H1 (cell line): ENCODE measurements at regions not wholly inside any gene's neighbourhood (a gene's known extent, or its start where the extent isn't known, plus 50 kb on each side); places are given as distances from the start of the nearest gene placed in this dataset.

ENCODE experiments used
- CTCF ChIA-PET: fragments of 300-600 bp; sonication (Branson Sonifier 250); formaldehyde crosslinking; loops from one replicate; lab custom pipeline; 2021; ENCODE audit not compliant: partially characterized antibody; lab: Charles Lee
- POLR2A ChIA-PET: fragments of 300-600 bp; sonication (Branson Sonifier 250); formaldehyde crosslinking; loops from one replicate; lab custom pipeline; 2021; ENCODE audit warnings: inconsistent platforms; ENCODE audit not compliant: partially characterized antibody; lab: Charles Lee
- DNase-seq, 2 experiments: peaks; one replicate each; pipeline versions ENCODE4 v3.0.0 to v3.0.0-alpha.2; 2010 to 2022; ENCODE audit warnings: low spot score in 2 of 2, low read depth in 1 of 2, mixed read lengths in 1 of 2
- FAIRE-seq: peaks from 2 replicates; lab custom pipeline; 2011; peaks lifted over from hg19 to GRCh38; lab: Jason Lieb, UNC
- H2AFZ ChIP-seq: 2 replicates; pipeline ENCODE4 v1.8.1; 2012; ENCODE audit warnings: low read length, inconsistent platforms
- H2AK5ac ChIP-seq: 2 replicates; pipeline ENCODE4 v1.6.1; 2013; ENCODE audit warnings: low read depth, low read length
- H2BK120ac ChIP-seq: replicated peaks from 2 replicates; pipeline ENCODE3; 2013; ENCODE audit warnings: low read depth, low read length, inconsistent platforms
- H2BK12ac ChIP-seq: 2 replicates; pipeline ENCODE4 v1.6.1; 2013; ENCODE audit warnings: low read depth, low read length
- H2BK15ac ChIP-seq: 2 replicates; pipeline ENCODE4 v1.6.1; 2013; ENCODE audit warnings: low read length
- H2BK20ac ChIP-seq: 2 replicates; pipeline ENCODE4 v1.6.1; 2013; ENCODE audit warnings: low read length
- H2BK5ac ChIP-seq: 2 replicates; pipeline ENCODE4 v1.6.1; 2013; ENCODE audit warnings: low read depth, low read length
- H3K14ac ChIP-seq: 2 replicates; pipeline ENCODE4 v1.6.1; 2013; ENCODE audit warnings: inconsistent platforms; ENCODE audit not compliant: insufficient read length
- H3K18ac ChIP-seq: 2 replicates; pipeline ENCODE4 v1.6.1; 2013; ENCODE audit warnings: low read length; ENCODE audit errors: extremely low read depth
- H3K23ac ChIP-seq: 2 replicates; pipeline ENCODE4 v1.6.1; 2013; ENCODE audit warnings: inconsistent platforms; ENCODE audit not compliant: insufficient read length
- H3K23me2 ChIP-seq: 2 replicates; pipeline ENCODE4 v1.6.1; 2013; ENCODE audit warnings: low read depth, low read length
- H3K27ac ChIP-seq: 2 replicates; pipeline ENCODE4 v1.6.1; 2011; ENCODE audit warnings: low read depth, low read length, inconsistent platforms
- H3K27me3 ChIP-seq, 4 experiments: replicated peaks in 1 of 4; 1 replicate in 1 of 4; 2 replicates in 3 of 4; pipeline versions ENCODE4 v1.6.1 to v1.8.1; 2011 to 2013; ENCODE audit warnings: low read length in 3 of 4, mild to moderate bottlenecking in 3 of 4, inconsistent platforms in 2 of 4, mixed read lengths in 2 of 4, moderate library complexity in 1 of 4; ENCODE audit not compliant: control insufficient read depth in 3 of 4, insufficient read depth in 3 of 4; ENCODE audit errors: extremely low read depth in 1 of 4
- H3K36me3 ChIP-seq, 4 experiments: 2 replicates each; pipeline versions ENCODE4 v1.6.1 to v1.8.1; 2011 to 2013; ENCODE audit warnings: mild to moderate bottlenecking in 4 of 4, low read length in 3 of 4, moderate library complexity in 2 of 4, control low read depth in 1 of 4, inconsistent platforms in 1 of 4; ENCODE audit not compliant: insufficient read depth in 4 of 4, control insufficient read depth in 2 of 4
- H3K4ac ChIP-seq: replicated peaks from 2 replicates; pipeline ENCODE3; 2013; ENCODE audit warnings: low read length, low read depth, mixed read lengths, inconsistent platforms; ENCODE audit not compliant: insufficient read length
- H3K4me1 ChIP-seq, 4 experiments: replicated peaks in 1 of 4; 1 replicate in 1 of 4; 2 replicates in 3 of 4; pipeline versions ENCODE4 v1.6.1 to v1.8.1; 2011 to 2013; ENCODE audit warnings: low read length in 3 of 4, inconsistent platforms in 2 of 4, mixed read lengths in 1 of 4; ENCODE audit not compliant: insufficient read depth in 4 of 4, control insufficient read depth in 3 of 4
- H3K4me2 ChIP-seq, 2 experiments: 2 replicates each; pipeline versions ENCODE4 v1.6.1 to v1.8.1; 2011 to 2013; ENCODE audit warnings: low read depth in 2 of 2, low read length in 2 of 2, control low read depth in 1 of 2, inconsistent platforms in 1 of 2, mild to moderate bottlenecking in 1 of 2; ENCODE audit not compliant: insufficient read depth in 1 of 2
- H3K4me3 ChIP-seq, 4 experiments: fragments of 200-600, 300-600 bp in 1 of 4; sonication (generic), shearing (Covaris generic), sonication (Bioruptor Twin) in 1 of 4; 2 replicates each; pipeline versions ENCODE4 v1.5.1 to v1.8.1; 2011 to 2016; ENCODE audit warnings: low read length in 4 of 4, low read depth in 3 of 4, control low read depth in 2 of 4, inconsistent platforms in 2 of 4, mild to moderate bottlenecking in 2 of 4, mixed read lengths in 1 of 4, moderate library complexity in 1 of 4; ENCODE audit not compliant: insufficient read depth in 2 of 4; ENCODE audit errors: extremely low read depth in 1 of 4
- H3K56ac ChIP-seq: replicated peaks from 2 replicates; pipeline ENCODE3; 2013; ENCODE audit warnings: low read depth, mild to moderate bottlenecking, mixed read lengths, low read length, inconsistent platforms; ENCODE audit not compliant: insufficient read length
- H3K79me1 ChIP-seq: 2 replicates; pipeline ENCODE4 v1.6.1; 2013; ENCODE audit warnings: low read depth, low read length, control low read depth
- H3K79me2 ChIP-seq, 2 experiments: 2 replicates each; pipeline versions ENCODE4 v1.6.1 to v1.8.1; 2012 to 2013; ENCODE audit warnings: low read length in 2 of 2, mild to moderate bottlenecking in 2 of 2, inconsistent platforms in 1 of 2; ENCODE audit not compliant: insufficient read depth in 2 of 2, control insufficient read depth in 1 of 2
- H3K9ac ChIP-seq, 4 experiments: replicated peaks in 1 of 4; 1 replicate in 1 of 4; 2 replicates in 3 of 4; pipeline versions ENCODE4 v1.6.1 to v1.8.1; 2011 to 2013; ENCODE audit warnings: low read depth in 3 of 4, low read length in 3 of 4, control low read depth in 2 of 4, mild to moderate bottlenecking in 2 of 4, moderate library complexity in 2 of 4, inconsistent platforms in 1 of 4; ENCODE audit errors: extremely low read depth in 1 of 4
- H3K9me3 ChIP-seq, 2 experiments: 2 replicates each; pipeline versions ENCODE4 v1.6.1 to v1.8.1; 2012 to 2013; ENCODE audit warnings: mild to moderate bottlenecking in 2 of 2, moderate library complexity in 2 of 2, control low read depth in 1 of 2, inconsistent platforms in 1 of 2, low read depth in 1 of 2, low read length in 1 of 2, mixed read lengths in 1 of 2; ENCODE audit not compliant: insufficient read depth in 2 of 2
- H4K20me1 ChIP-seq, 2 experiments: replicated peaks in 1 of 2; 2 replicates each; pipeline versions ENCODE3 to v1.8.1; 2011 to 2013; ENCODE audit warnings: inconsistent platforms in 2 of 2, low read length in 2 of 2, mild to moderate bottlenecking in 1 of 2; ENCODE audit not compliant: insufficient read depth in 2 of 2, control insufficient read depth in 1 of 2
- H4K5ac ChIP-seq: 2 replicates; pipeline ENCODE4 v1.6.1; 2013; ENCODE audit warnings: low read length, low read depth, mixed read lengths, inconsistent platforms; ENCODE audit not compliant: insufficient read length
- H4K8ac ChIP-seq: 2 replicates; pipeline ENCODE4 v1.8.0; 2013; ENCODE audit warnings: mild to moderate bottlenecking, moderate library complexity, low read length, inconsistent platforms; ENCODE audit not compliant: insufficient read depth; ENCODE audit errors: extremely low read depth
- H4K91ac ChIP-seq: replicated peaks from 2 replicates; pipeline ENCODE3; 2013; ENCODE audit warnings: low read length, mixed read lengths, inconsistent platforms; ENCODE audit not compliant: insufficient read length
- MAFK ChIP-seq: IDR thresholded peaks from 2 replicates; pipeline ENCODE4 v1.6.1; 2012; ENCODE audit warnings: low read depth, mild to moderate bottlenecking, improper control_type of control experiment, low read length
- POLR2A ChIP-seq, 2 experiments: IDR thresholded peaks; 1 replicate in 1 of 2; 2 replicates in 1 of 2; pipeline ENCODE4 v1.6.1; 2011; ENCODE audit warnings: low read depth in 2 of 2, low read length in 2 of 2, mild to moderate bottlenecking in 2 of 2; ENCODE audit errors: control extremely low read depth in 1 of 2
- RBBP5 ChIP-seq: IDR thresholded peaks from 2 replicates; pipeline ENCODE4 v1.7.1; 2012; ENCODE audit warnings: low read depth, mild to moderate bottlenecking, inconsistent platforms, low read length, moderate library complexity, borderline replicate concordance
- SP2 ChIP-seq: IDR thresholded peaks from 2 replicates; pipeline ENCODE4 v1.6.1; 2012; ENCODE audit warnings: mild to moderate bottlenecking, low read length, inconsistent platforms
- TAF1 ChIP-seq: IDR thresholded peaks from 2 replicates; pipeline ENCODE4 v1.6.1; 2011; ENCODE audit warnings: mild to moderate bottlenecking, low read depth, low read length
- WGBS, 2 experiments: shearing (Covaris generic) in 1 of 2; methylation state at CpG; one replicate each; pipeline versions ENCODE4 v1.1.6 to v1.1.7; 2013 to 2015; ENCODE audit warnings: low lambda C conversion rate in 2 of 2, mixed read lengths in 2 of 2, inconsistent platforms in 1 of 2, low coverage in 1 of 2, missing lambda C conversion rate in 1 of 2; ENCODE audit not compliant: insufficient replicate concordance in 2 of 2, insufficient coverage in 1 of 2, insufficient read length in 1 of 2; ENCODE audit errors: extremely low coverage in 1 of 2, missing lambda C conversion rate in 1 of 2; 5-methylcytosine and 5-hydroxymethylcytosine counted together

DNA sequence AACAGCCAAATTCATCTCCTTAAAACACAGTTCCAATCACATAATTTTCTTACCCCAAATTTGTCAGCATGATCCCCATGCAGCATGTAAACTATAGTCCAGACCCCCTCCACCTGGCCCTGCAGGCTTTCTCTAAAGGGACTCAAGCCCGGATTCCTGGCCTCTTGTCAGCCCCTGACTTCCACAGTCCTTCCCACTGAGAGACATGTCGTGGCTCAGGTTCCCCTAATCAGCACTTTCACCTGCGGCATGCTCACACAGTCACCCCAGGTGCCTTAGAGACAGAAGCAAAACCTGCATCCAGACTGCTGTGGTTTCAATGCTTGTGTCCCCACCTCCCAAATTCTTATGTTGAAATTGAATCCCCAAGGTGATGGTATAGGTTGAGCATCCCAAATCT is 372.7 kb upstream of the ATP10A start:
- no peaks in the 10 kb centered on the region for H4K20me1 ChIP-seq
- H3K4me3 ChIP-seq, result peak overlapping the region in 2 of 4 experiments; percentile 11 to 46; a peak in 3 of 8 replicates
- H2BK120ac ChIP-seq, result peak overlapping the region; percentile 89
- ChIA-PET CTCF (interaction anchor here (0.6 to 1.1 kb wide), 3 partner anchors 9 to 218 kb away, joined by 3 to 5 read pairs (median 3); no protein-coding TSS in a partner anchor), POLR2A (interaction anchor here (0.8 to 0.9 kb wide), 3 partner anchors 8 to 35 kb away, joined by 3 to 4 read pairs (median 4); no protein-coding TSS in a partner anchor)
- H3K9me3 ChIP-seq, result no peaks in the 10 kb centered on the region
- H4K91ac ChIP-seq, result peak overlapping the region; percentile 71
- H2BK20ac ChIP-seq, result peak overlapping the region; percentile 88
- no peak for TF ChIP-seq TAF1
- peak; percentile 31; the same call in 1 of the 2 replicates for TF ChIP-seq MAFK
- peak in 1 of 2 experiments; percentile 38; a peak in 1 of 3 replicates for TF ChIP-seq POLR2A (IDR thresholded peaks at IDR 0.05; ENCODE audit: control extremely low read depth in 1 of 2, low read depth in 2 of 2, low read length in 2 of 2)
- TF ChIP-seq RBBP5, result no peak
- TF ChIP-seq SP2, result no peak
- FAIRE-seq, result no peak
- H2AFZ ChIP-seq, result no peak overlapping the region
- H3K18ac ChIP-seq, result peak overlapping the region; percentile 57
- H4K8ac ChIP-seq, result no peak overlapping the region
- peak overlapping the region; percentile 6 for H3K4ac ChIP-seq
- peak overlapping the region in 1 of 4 experiments; percentile 25; a peak in 2 of 7 replicates for H3K9ac ChIP-seq
- peak overlapping the region; percentile 40; the same call in 1 of the 2 replicates for H2BK15ac ChIP-seq
- H3K56ac ChIP-seq, result peak overlapping the region; percentile 67
- H3K23me2 ChIP-seq, result peaks cover 4% of the 10 kb centered on the region; the same call in 1 of the 2 replicates
- H3K79me2 ChIP-seq, result no peaks in the 10 kb centered on the region
- no peak overlapping the region for H3K23ac ChIP-seq
- peak in 1 of 2 experiments; percentile 57 for DNase-seq
- no peaks in the 10 kb centered on the region for H3K36me3 ChIP-seq
- peak overlapping the region; percentile 94; the same call in 1 of the 2 replicates for H2BK5ac ChIP-seq
- H3K4me1 ChIP-seq, result peaks cover 13 to 28% (median 22%) of the 10 kb centered on the region in 4 experiments; a peak in 6 of 7 replicates
- peak overlapping the region; percentile 32 for H4K5ac ChIP-seq
- H2BK12ac ChIP-seq, result peak overlapping the region; percentile 92
- 11% methylated on average over 3 of the region's 3 CpGs; no CpG with 5 or more reads in 1 of the 2 experiments for WGBS, 2 experiments
- peak overlapping the region; percentile 86 for H3K27ac ChIP-seq
- H3K14ac ChIP-seq, result no peak overlapping the region
- no peak overlapping the region for H2AK5ac ChIP-seq
- peak overlapping the region; percentile 33 to 64 for H3K4me2 ChIP-seq
- H3K79me1 ChIP-seq, result no peaks in the 10 kb centered on the region
- peaks cover 0 to 2% (median 0%) of the 10 kb centered on the region in 4 experiments; a peak in 1 of 7 replicates for H3K27me3 ChIP-seq
